NCI-H774 (cell line): ENCODE measurements at regions not wholly inside any gene's neighbourhood (a gene's known extent, or its start where the extent isn't known, plus 50 kb on each side); places are given as distances from the start of the nearest gene placed in this dataset.
"Not testable (repeated sequence)": the region's sequence is repeated elsewhere in the genome, so short reads cannot be mapped to it uniquely, and the experiment has no call there.

ENCODE experiments used
- DNase-seq: peaks from one replicate; lab custom pipeline; 2025; lab: John Stamatoyannopoulos, UW

GRCh38 chr9:761793-762560 is 79.5 kb upstream of the DMRT1 start:
- DNase-seq, result no peak

GRCh38 chr9:763692-764091 is 77.8 kb upstream of the DMRT1 start:
- no peak for DNase-seq

DNA sequence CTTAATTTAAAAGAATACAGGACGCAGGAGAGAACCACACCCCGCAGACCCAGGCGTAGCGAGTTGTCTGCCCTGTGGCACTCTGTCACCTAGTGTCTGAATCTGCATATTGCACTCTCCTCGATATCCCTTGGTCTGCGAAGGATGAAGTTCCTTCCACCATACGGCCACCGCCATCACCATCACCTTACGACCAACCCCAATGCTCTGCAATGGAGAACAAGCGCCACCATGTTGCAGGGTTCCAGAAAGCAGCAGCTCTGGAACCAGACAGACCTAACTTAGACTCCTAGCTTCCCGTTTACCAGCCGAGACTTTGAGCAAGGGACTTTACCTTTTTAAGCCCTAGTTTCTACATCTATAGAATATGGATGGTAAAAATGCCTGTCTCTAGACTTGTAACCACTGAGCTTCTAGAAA is 77.4 kb upstream of the DMRT1 start:
- DNase-seq, result peak; percentile 59

DNA sequence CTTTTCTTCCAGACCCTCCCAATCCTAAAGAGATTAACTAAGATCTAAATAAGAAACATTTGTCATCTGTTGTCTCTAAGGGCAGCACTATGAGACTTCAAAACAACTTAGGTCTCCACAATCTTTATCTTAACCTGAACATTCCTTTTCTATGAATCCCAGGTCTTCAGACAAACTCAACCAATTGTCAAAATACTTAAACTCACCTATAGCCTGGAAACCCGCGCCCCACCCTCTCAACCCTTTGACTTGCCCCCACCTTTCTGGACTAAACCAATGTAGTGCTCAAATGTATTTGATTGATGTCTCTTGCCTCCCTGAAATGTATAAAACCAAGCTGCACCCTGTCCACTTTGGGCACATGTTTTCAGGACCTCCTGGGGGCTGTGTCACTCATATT is 76.5 kb upstream of the DMRT1 start:
- DNase-seq, result no peak

DNA sequence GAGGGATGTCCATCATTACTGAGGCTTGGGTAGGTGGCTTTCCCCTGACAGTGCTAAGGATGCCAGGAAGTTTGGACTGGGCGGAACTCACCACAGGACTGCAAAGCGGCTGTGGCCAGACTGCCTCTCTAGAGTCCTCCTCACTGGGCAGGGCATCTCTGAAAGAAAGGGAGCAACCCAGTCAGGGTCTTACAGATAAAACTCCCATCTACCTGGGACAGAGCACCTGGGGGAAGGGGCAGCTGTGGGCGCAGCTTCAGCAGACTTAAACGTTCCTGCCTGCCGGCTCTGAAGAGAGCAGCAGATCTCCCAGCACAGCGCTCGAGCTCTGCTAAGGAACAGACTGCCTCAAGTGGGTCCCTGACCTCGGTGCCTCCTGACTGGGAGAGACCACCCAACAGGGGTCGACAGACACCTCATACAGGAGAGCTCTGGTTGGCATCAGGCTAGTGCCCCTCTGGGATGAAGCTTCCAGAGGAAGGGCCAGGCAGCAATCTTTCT is 74.4 kb upstream of the DMRT1 start:
- DNase-seq, result not testable (repeated sequence)

DNA sequence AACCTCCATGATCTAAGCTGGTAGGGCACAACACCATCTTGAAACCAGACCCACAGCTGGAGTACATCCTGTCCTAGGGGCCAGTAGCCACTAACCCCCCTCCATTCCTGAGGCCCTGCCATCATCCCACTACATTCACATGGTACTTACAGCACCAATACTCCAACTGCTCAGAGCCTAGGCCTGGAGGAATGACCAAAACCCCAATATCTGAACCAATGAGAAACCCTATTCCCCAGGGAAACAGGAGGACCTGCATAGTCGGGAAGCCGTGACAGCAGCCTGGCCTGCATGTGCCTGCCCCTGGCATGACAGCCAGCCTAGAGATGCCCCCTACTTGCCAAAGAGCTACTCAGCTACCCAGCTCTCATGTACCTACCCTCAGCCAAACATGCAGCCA is 65.4 kb upstream of the DMRT1 start:
- no peak for DNase-seq

- DNase-seq, result no peak
Measured at GRCh38 chr9:777978-778377, 63.5 kb upstream of the DMRT1 start.

- no peak for DNase-seq
Measured at GRCh38 chr9:784202-784601, 57.3 kb upstream of the DMRT1 start.

DNA sequence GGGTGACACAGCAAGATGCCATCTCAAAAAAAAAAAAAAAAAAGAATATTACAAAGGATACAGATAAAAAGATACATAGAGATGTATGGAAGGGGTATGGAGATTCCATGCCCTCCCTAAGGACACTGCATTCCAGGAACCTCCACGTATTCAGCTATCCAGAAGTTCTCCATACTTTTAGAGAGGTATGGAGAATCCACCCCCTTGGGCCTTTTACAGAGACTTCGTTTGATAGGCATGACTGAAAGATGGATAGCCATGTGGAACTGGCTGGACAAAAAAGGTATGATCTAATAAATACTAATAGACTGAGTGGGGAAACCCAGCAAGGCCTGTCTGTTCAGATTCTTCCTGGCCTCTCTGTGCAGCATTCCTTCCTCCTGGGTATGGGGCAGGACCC is 56.6 kb upstream of the DMRT1 start:
- DNase-seq, result no peak

DNA sequence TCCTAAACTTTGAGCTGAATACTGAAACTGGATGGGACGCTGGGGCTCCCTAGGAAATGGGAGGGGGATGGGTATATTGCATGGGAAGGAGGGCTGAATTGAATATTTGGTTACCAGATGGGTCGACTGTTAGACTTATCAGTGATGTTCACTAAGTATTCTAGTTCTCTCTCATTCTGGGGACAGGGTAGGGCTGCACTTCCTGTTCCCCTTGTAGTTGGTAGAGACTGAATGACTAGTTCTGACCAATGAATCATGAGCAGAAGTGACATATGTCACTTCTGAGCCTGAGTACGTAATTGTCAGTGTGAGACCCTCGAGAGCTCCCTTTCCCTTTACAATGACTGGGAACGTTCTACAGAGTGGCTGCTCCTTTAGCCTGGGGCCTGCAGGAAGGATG is 55.5 kb upstream of the DMRT1 start:
- DNase-seq, result no peak

DNA sequence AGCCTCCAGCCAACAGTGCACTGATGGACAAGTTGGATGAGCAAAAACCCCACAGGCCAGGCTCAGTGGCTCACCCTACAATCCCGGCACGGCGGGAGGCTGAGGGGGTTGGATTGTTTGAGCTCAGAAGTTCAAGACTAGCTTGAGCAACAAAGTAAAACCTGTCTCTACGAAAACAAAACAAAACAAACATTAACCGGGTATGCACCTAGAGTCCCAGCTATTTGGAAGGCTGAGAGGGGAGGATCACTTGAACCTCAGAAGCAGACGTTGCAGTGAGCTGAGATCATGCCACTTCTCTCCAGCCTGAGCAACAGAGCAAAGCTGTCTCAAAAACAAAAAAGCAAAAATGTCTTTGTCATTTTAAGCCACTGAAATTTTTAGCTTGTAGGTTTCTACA is 55.1 kb upstream of the DMRT1 start:
- DNase-seq, result no peak

- DNase-seq, result no peak
Measured at GRCh38 chr9:788777-789176, 52.7 kb upstream of the DMRT1 start.
